Gastrocnemius medialis (tissue), 4 donors: ENCODE measurements at regions not wholly inside any gene's neighbourhood (a gene's known extent, or its start where the extent isn't known, plus 50 kb on each side); places are given as distances from the start of the nearest gene placed in this dataset.
A peak's percentile ranks its signal among the peaks of the same experiment; 100 is the strongest.

Source experiments
- ATAC-seq, 2 donors: fragments of 150-250 bp; one replicate each; pipeline ENCODE4 v1.9.1; 2016
- DNase-seq, 2 donors: peaks; one replicate each; pipeline ENCODE4 v3.0.0-alpha.2; 2019
- H3K27ac ChIP-seq, 4 donors: fragments of 200-600 bp; sonication (generic); 1 replicate in 1 of 4; 2 replicates in 3 of 4; pipeline ENCODE4 v1.5.1; 2016 to 2018; ENCODE audit warnings: mild to moderate bottlenecking in 2 of 4, moderate library complexity in 1 of 4
- H3K27me3 ChIP-seq, 3 donors: fragments of 200-600 bp; sonication (generic) in 2 of 3; 1 replicate in 1 of 3; 2 replicates in 2 of 3; pipeline versions ENCODE4 v1.5.1 to v1.6.0; 2016 to 2019; ENCODE audit warnings: mild to moderate bottlenecking in 1 of 3, moderate library complexity in 1 of 3
- H3K36me3 ChIP-seq, 2 donors: fragments of 200-600 bp; sonication (generic) in 1 of 2; one replicate each; pipeline ENCODE4 v1.5.1; 2017 to 2018
- H3K4me1 ChIP-seq, 2 donors: fragments of 200-600 bp; sonication (generic) in 1 of 2; one replicate each; pipeline ENCODE4 v1.5.1; 2016 to 2017; ENCODE audit warnings: mild to moderate bottlenecking in 2 of 2
- H3K4me3 ChIP-seq, 4 donors: fragments of 200-600 bp; sonication (generic) in 3 of 4; 1 replicate in 1 of 4; 2 replicates in 3 of 4; pipeline ENCODE4 v1.5.1; 2016 to 2019; ENCODE audit warnings: mild to moderate bottlenecking in 2 of 4
- H3K9me3 ChIP-seq, 3 donors: fragments of 200-600 bp; sonication (generic) in 2 of 3; 1 replicate in 1 of 3; 2 replicates in 2 of 3; pipeline ENCODE4 v1.5.1; 2016 to 2019
- POLR2A ChIP-seq, 2 donors: fragments of 450-650 bp; IDR thresholded peaks; one replicate each; pipeline ENCODE4 v1.6.1; 2017; ENCODE audit warnings: antibody characterized with exemption in 2 of 2, mild to moderate bottlenecking in 2 of 2, moderate library complexity in 2 of 2
- in situ Hi-C, 4 donors: fragments of 200-750 bp; cut with MboI; loops; one replicate each; pipeline versions ENCODE4 v1.15.0 to v1.8.0; 2017; ENCODE audit warnings: low sequenced_read_pairs in 4 of 4
- intact Hi-C: fragments of 100-400 bp; cut with DNase I; formaldehyde crosslinking; loops from one replicate; pipeline ENCODE4 v1.15.1; 2023; ENCODE audit warnings: low total_unique reads
- TF ChIP-seq, protein P1 (sequence below), 5 experiments: fragments of 450-650 bp in 3 of 5; fragments of 200-600 bp in 2 of 5; sonication (generic) in 2 of 5; IDR thresholded peaks in 4 of 5; conservative IDR thresholded peaks in 1 of 5; 1 replicate in 4 of 5; 2 replicates in 1 of 5; pipeline ENCODE4 v1.5.1; 2016 to 2019; ENCODE audit warnings: antibody characterized with exemption in 5 of 5, mild to moderate bottlenecking in 3 of 5, moderate library complexity in 3 of 5

DNA sequence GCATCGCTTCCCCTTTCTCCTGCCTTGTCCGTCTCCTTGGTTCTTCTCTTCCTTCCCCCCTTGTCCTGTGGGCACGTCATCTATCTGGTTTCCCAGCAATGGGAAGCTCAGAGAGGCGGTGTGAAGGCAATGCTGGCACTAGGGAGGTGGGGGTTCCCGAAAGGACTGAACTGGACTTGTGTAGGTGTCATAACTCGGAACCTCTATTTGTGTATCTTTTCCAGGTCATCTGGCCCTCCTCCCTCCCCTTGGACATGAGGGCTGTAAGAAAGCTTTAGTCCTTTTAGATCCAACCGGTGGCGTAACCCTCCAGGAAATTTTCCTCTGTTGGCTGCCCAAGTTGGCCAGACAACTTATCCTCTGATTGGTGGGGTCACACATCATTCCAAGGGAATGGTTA lies 231.5 kb upstream of the TLE3 start:
- H3K4me1 ChIP-seq, result peaks cover 0 to 8% of the 10 kb centered on the region in 2 donors
- H3K9me3 ChIP-seq, result no peaks in the 10 kb centered on the region
- no peak overlapping the region for H3K4me3 ChIP-seq
- intact Hi-C loops, result no loop called here
- in situ Hi-C loops, result no loop called here
- TF ChIP-seq POLR2A (IDR thresholded peaks at IDR 0.05), result no peak
- TF ChIP-seq, protein P1, sequence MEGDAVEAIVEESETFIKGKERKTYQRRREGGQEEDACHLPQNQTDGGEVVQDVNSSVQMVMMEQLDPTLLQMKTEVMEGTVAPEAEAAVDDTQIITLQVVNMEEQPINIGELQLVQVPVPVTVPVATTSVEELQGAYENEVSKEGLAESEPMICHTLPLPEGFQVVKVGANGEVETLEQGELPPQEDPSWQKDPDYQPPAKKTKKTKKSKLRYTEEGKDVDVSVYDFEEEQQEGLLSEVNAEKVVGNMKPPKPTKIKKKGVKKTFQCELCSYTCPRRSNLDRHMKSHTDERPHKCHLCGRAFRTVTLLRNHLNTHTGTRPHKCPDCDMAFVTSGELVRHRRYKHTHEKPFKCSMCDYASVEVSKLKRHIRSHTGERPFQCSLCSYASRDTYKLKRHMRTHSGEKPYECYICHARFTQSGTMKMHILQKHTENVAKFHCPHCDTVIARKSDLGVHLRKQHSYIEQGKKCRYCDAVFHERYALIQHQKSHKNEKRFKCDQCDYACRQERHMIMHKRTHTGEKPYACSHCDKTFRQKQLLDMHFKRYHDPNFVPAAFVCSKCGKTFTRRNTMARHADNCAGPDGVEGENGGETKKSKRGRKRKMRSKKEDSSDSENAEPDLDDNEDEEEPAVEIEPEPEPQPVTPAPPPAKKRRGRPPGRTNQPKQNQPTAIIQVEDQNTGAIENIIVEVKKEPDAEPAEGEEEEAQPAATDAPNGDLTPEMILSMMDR (IDR thresholded peaks at IDR 0.05 in 4 of 5, conservative IDR thresholded peaks at IDR 0.05 in 1 of 5), result no peak
- H3K27ac ChIP-seq, result no peak overlapping the region
- no peaks in the 10 kb centered on the region for H3K36me3 ChIP-seq
- peaks cover 0 to 5% (median 0%) of the 10 kb centered on the region in 3 donors for H3K27me3 ChIP-seq
- peak in 1 of 2 donors; percentile 36 for ATAC-seq
- no peak for DNase-seq

DNA sequence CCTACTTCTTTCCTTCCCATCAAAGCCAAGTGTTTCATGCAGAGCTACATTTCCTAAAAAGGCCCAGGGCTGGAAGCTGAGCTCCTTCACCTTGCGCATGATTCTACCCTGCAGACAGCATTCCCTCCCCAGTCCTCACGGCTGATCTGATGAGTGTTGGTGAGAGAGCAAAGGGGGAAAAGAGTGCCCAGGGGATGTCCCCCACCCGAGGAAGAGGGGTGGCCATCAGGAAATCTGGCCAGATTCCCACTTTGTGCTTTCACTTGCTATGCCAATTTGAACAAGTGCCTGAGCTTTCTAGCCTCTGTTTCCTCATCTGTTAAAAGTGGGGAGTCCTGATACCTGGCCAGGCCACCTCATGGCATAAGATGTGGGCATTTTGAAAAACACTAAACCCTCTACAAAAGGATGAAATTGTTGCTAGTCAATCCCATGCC lies 231.0 kb upstream of the TLE3 start:
- in situ Hi-C loops (no loop called here), intact Hi-C loops (no loop called here)
- ATAC-seq (no peak), DNase-seq (no peak)
- TF ChIP-seq POLR2A (IDR thresholded peaks at IDR 0.05), result no peak
- TF ChIP-seq, protein P1 (IDR thresholded peaks at IDR 0.05 in 4 of 5, conservative IDR thresholded peaks at IDR 0.05 in 1 of 5), result no peak
- Histone ChIP-seq H3K27ac (no peak overlapping the region), H3K9me3 (no peaks in the 10 kb centered on the region), H3K4me3 (no peak overlapping the region), H3K27me3 (peaks cover 0 to 2% (median 0%) of the 10 kb centered on the region in 3 donors), H3K36me3 (no peaks in the 10 kb centered on the region), H3K4me1 (peaks cover 0 to 8% of the 10 kb centered on the region in 2 donors)

DNA sequence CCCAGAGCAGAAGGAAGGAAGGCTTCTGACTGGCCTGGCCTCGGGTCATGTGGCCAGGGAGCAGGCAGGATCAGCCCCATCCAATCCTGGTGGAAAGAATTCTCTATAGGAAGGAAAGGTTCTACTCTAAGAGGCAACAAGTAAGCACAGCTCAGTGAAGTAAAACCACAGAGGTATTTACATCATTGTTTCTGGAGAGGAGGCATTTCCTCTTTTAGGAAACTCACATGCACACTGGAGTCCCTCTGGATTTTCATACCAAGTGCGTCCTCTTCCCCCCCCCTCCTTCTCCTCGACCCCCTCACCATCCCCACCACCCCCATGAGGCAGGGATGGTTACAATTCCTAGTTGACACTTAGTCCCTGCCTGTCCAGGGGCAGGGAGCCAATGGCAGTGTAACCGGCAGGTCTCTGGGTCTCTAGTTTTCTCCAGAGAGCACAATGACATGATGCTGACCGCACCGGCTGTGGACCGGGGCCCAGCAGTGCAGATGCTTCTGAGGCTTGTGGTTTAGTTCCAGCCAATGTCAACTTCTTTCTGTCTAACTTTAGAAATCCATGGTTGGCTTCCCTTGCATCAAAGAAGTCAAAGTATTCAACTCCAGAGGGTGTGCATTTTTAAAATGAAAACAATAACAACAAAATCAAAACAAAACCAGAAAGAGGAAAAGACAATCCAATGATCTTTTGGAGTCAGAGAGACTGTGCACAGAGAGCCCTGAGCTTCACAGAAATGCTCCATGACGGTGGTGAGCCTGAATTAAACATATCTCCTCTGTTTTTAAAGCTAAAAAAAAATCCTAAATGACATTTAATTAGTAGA lies 230.3 kb upstream of the TLE3 start:
- Histone ChIP-seq H3K27me3 (no peaks in the 10 kb centered on the region), H3K4me1 (peaks cover 0 to 8% of the 10 kb centered on the region in 2 donors), H3K36me3 (no peaks in the 10 kb centered on the region), H3K27ac (no peak overlapping the region), H3K4me3 (no peak overlapping the region), H3K9me3 (no peaks in the 10 kb centered on the region)
- intact Hi-C loops, result no loop called here
- TF ChIP-seq, protein P1 (IDR thresholded peaks at IDR 0.05 in 4 of 5, conservative IDR thresholded peaks at IDR 0.05 in 1 of 5), result no peak
- no peak for TF ChIP-seq POLR2A (IDR thresholded peaks at IDR 0.05)
- in situ Hi-C loops, result no loop called here
- peak; percentile 29 to 49 for DNase-seq
- ATAC-seq, result peak; percentile 51 to 66

DNA sequence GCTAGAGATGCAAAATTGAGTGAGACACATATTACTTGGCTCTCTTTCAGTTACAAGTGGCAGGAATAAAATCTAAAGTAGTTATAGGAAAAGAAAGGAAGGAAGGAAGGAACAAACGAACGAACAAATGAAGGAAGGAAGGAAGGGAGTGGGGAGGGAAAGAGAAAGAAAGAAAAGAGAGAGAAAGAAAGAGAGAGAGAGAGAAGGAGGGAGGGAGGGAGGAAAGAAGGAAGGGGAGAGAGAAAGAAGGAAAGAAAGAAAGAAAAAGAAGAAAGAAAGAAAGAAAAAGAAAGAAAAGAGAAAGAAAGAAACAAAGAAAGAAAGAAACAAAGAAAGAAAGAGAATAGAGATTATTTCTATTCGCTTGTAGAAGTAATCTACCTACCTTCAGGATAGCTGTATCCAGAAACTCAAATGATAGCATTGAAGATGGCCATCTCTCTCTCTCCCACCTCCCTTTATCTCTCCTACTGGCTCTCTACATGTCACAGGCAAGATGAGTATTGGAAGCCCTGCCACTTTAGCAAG lies 229.7 kb upstream of the TLE3 start:
- intact Hi-C loops (no loop called here), in situ Hi-C loops (no loop called here)
- no peak overlapping the region for H3K4me3 ChIP-seq
- no peaks in the 10 kb centered on the region for H3K9me3 ChIP-seq
- H3K4me1 ChIP-seq, result peaks cover 0 to 8% of the 10 kb centered on the region in 2 donors
- no peaks in the 10 kb centered on the region for H3K36me3 ChIP-seq
- TF ChIP-seq, protein P1 (IDR thresholded peaks at IDR 0.05 in 4 of 5, conservative IDR thresholded peaks at IDR 0.05 in 1 of 5), result no peak
- TF ChIP-seq POLR2A (IDR thresholded peaks at IDR 0.05), result no peak
- no peaks in the 10 kb centered on the region for H3K27me3 ChIP-seq
- DNase-seq (no peak), ATAC-seq (no peak)
- H3K27ac ChIP-seq, result no peak overlapping the region
